ENCODE measurements at regions not wholly inside any gene's neighbourhood (a gene's known extent, or its start where the extent isn't known, plus 50 kb on each side); places are given as distances from the start of the nearest gene placed in this dataset.

GRCh38 chr2:53543083-53543482, 224.5 kb upstream of the CHAC2 start:
- no peak for DNase-seq (ENCODE audit: low read depth)
- TF ChIP-seq CTCF (IDR thresholded peaks at IDR 0.05; ENCODE audit: low read length, missing control alignments): no peak
- H3K4me3 ChIP-seq (replicated peaks; ENCODE audit: low read depth, low read length): no peak overlapping the region

GRCh38 chr2:53536583-53537361, 230.8 kb upstream of the CHAC2 start:
- H3K4me3 ChIP-seq (replicated peaks; ENCODE audit: low read depth, low read length): no peak overlapping the region
- no peak for DNase-seq (ENCODE audit: low read depth)
- no peak for TF ChIP-seq CTCF (IDR thresholded peaks at IDR 0.05; ENCODE audit: low read length, missing control alignments)

GRCh38 chr2:53535234-53535840, 232.3 kb upstream of the CHAC2 start:
- no peak for DNase-seq (ENCODE audit: low read depth)
- TF ChIP-seq CTCF (IDR thresholded peaks at IDR 0.05; ENCODE audit: low read length, missing control alignments): no peak
- H3K4me3 ChIP-seq (replicated peaks; ENCODE audit: low read depth, low read length): no peak overlapping the region

- DNase-seq (ENCODE audit: low read depth): no peak
- TF ChIP-seq CTCF (IDR thresholded peaks at IDR 0.05; ENCODE audit: low read length, missing control alignments): no peak
- no peak overlapping the region for H3K4me3 ChIP-seq (replicated peaks; ENCODE audit: low read depth, low read length)
These were observed 237.5 kb upstream of the CHAC2 start for GRCh38 chr2:53530126-53530525.

GRCh38 chr2:53527056-53527455, 240.5 kb upstream of the CHAC2 start:
- DNase-seq (ENCODE audit: low read depth): peak; percentile 6
- TF ChIP-seq CTCF (IDR thresholded peaks at IDR 0.05; ENCODE audit: low read length, missing control alignments): no peak
- H3K4me3 ChIP-seq (replicated peaks; ENCODE audit: low read depth, low read length): no peak overlapping the region

GRCh38 chr2:53519918-53520841, 247.4 kb upstream of the CHAC2 start:
- DNase-seq (ENCODE audit: low read depth): no peak
- no peak overlapping the region for H3K4me3 ChIP-seq (replicated peaks; ENCODE audit: low read depth, low read length)
- TF ChIP-seq CTCF (IDR thresholded peaks at IDR 0.05; ENCODE audit: low read length, missing control alignments): no peak
